HG02759 (cell line): ENCODE measurements at regions not wholly inside any gene's neighbourhood (a gene's known extent, or its start where the extent isn't known, plus 50 kb on each side); places are given as distances from the start of the nearest gene placed in this dataset.

Experiments
- ATAC-seq: cut with Tn5 transposase; IDR thresholded peaks from one replicate; pipeline ENCODE4 v1.9.1; 2021; ENCODE audit warnings: mild to moderate bottlenecking, moderate library complexity; ENCODE audit not compliant: unreplicated experiment

- no peak for ATAC-seq
These were observed 258.8 kb downstream of the PLPP3 start for GRCh38 chr1:56320464-56321149.

- no peak for ATAC-seq
These were observed 261.6 kb downstream of the PLPP3 start for GRCh38 chr1:56317722-56318121.

- ATAC-seq: no peak
These were observed 263.9 kb downstream of the PLPP3 start for GRCh38 chr1:56315293-56315942.

DNA sequence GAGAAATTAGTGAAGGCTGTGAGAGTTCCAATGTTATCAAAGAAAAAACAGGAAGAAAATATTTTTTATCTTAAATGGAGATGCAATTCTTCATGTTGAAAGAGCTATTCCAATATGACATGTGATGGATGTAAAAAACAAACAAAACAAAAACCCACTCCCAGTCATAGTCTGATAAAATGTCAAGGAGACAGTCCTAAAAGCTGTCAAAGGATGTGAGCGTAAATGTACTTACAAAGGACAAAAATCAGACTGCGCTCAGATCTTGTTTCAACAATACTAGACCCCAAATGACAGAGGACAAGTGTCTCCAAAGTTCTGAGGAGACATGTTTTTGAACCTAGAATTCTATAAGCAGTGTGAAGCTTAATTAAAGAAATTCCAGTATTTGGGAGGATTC lies 265.8 kb downstream of the PLPP3 start:
- no peak for ATAC-seq

DNA sequence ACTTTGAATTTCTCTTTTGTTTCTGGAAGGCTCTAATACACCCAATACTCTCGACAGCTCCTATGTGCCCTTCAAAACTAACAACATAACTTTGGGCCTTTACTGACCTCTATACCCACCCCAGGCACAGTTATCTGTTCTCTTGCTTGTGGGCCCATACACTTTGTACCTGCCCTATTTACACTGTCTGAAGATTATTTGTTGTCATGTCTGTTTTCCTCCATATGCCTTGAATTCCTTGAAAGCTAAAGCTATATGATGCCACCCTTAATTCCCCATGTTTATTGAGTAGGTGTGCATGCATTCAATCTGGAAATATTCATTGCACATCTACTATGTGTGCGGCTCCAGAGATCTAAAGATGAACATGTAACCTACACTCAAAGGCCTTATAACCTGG lies 267.6 kb downstream of the PLPP3 start:
- no peak for ATAC-seq

DNA sequence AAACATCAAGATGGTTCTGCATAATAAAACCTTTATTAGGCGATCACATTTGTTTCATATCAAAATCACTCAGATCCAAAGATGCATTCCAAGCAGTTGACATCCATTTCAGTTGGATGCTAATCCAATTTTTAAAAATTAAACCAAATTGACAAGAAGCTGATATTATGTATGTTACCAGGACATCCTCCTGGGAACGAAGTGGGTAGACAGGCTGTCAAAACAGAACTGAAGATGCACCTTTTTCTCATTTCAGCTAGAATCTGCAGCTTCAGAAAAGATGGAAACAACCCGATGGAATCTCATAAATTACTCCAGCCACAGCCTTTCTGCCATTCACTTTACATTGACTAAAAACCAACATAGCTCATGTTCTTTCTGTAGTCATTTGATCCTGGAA lies 268.4 kb downstream of the PLPP3 start:
- no peak for ATAC-seq

- no peak for ATAC-seq
These were observed 270.3 kb downstream of the PLPP3 start for GRCh38 chr1:56309065-56309464.

GRCh38 chr1:56304975-56305374 lies 274.4 kb downstream of the PLPP3 start:
- no peak for ATAC-seq

- no peak for ATAC-seq
These were observed 275.6 kb downstream of the PLPP3 start for GRCh38 chr1:56303805-56304204.

DNA sequence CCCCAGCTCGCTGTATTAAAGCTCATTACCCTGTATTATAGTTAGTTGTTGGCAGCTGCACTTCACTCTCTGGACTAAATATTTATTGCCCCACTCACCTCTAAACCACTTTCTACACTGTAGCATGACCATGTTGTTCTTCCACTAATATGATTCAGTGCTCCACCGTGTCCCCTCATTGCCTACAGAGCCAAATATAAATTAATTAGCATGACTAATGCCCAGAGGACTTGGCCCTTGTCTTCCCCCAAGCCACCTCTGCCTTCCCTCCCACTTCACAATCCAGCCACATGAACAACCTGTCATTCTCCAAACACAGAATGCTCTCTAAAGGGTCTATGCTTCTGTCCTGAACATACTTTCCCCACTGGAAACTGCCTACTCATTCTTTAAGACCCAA lies 276.5 kb downstream of the PLPP3 start:
- no peak for ATAC-seq

- no peak for ATAC-seq
These were observed 277.6 kb downstream of the PLPP3 start for GRCh38 chr1:56301791-56302190.

DNA sequence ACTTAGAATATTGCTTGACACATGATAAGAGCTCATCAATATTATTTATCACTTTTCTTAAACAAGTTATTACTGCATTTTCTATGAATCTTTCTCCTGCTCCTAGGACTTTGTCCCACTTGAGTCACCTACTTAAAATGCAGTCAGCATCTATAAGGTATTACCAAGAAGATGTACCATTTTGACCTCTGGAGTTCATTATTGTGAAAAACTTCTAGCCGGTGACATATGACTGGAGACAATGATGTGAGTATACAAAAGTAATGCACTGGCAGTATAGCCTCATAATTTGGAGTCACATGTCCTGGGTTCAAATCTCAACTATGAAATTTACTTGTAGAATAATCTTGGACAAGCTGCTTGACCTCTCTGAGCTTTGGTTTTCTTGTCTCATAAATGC lies 278.5 kb downstream of the PLPP3 start:
- ATAC-seq: no peak

DNA sequence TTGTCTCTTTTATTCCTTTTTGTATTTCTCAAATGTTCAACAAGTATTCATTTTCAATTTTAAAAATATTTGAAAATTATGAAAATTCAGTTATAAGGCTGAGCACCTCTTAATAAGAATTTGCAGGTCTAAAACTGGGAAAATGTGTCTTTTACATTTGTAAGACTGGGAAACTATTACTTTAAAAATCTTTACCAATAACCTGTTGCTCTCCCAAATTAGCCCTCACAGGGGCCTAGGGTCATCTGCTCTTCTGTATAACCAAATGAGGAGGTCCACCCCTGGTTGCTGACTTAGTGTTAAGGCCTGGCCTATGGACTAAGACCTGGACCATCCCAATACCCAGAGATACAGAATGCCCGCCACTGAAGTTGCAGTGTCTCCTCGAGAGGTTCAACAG lies 280.5 kb downstream of the PLPP3 start:
- no peak for ATAC-seq

DNA sequence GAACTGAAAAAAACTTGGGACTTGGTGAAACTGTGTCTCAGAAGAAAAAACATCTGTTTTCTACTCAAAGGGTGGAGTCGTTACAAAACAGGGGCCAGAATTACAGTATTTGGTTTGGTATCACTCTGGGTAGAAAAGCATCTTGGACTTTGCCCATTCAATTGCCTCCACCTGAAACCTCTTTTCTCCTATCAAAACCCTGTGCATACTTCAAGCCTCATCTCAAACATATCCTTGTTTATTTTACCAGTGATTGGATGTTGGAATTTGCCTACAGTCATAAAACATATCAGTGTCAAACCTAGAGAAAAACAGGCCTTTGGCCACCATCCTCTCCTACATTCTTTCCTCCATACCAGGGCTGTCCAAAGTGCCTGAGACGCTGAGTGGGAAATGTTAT lies 281.5 kb downstream of the PLPP3 start:
- ATAC-seq: no peak

- no peak for ATAC-seq
These were observed 282.2 kb downstream of the PLPP3 start for GRCh38 chr1:56297208-56297607.

DNA sequence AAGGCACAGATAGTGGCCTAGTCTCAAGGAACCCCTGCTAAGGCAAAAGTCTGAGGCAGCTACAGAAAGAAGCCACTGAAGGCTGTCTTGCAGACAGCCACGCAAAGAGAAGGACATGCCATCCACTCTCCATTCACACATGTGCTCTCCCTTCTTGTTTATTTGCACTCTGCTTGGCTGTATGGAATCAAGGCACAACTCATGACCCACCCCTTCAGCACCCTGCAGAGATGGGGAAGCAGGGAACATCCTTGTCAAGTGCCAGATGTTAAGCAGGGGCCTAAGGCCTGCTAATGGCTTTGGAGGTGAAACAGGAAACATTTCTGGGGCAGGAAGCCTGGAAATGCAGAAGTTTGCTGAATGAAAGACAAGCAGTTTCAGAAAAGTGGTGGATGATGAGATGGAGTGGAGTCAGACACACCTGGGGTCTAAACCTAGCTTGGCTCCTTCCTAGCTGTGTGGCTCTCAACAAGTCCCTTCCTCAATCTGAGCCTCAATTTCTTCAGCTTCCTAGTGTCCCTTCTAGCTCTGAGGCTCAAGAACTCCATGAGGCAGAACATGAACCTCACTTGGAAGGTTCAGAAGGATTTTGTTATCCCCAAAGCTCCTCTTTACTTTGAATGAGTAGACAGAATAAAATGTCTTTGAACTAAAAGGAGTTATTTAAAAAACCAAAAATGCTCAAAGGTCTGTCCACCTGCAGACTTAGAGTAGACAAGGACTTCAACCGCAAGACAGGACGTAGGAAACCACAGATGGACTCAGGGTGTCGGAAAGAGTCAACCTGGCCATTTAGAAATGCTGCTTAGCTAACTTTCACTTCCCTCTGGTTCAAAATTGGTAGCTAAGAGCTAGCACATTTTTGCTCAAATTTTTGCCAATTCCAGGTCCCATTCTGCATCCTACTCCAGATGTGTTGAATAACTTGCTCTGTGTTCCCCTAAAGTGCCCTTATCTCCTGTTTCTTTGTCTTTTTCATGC lies 283.1 kb downstream of the PLPP3 start:
- no peak for ATAC-seq

DNA sequence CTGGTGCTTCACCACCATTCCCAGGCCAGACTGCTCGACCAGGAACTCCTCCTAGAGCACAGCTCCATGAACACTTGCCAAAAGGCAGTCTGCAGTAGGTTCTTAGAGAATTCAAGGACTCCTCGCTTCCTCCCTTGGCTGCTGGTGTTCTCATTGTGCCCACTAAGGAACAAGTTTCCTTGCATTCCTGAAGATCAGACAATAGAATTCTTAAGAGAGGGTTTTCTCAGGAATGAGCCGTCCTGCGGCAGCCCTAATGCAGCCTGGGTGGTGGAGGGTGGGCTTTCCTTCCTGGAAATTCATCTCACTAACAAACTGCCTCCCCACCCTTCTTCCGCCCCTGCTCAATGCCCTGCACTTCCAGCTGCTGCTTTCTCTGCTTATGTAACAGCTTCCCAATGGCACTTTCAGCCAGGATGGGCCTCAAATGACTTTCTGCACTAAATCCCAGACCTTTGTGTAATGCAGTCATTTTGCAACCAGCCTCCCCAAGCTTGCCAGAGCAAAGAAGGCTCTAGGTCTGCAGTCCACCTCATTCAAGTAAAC lies 287.9 kb downstream of the PLPP3 start:
- no peak for ATAC-seq

GRCh38 chr1:56289260-56289659 lies 290.1 kb downstream of the PLPP3 start:
- no peak for ATAC-seq

DNA sequence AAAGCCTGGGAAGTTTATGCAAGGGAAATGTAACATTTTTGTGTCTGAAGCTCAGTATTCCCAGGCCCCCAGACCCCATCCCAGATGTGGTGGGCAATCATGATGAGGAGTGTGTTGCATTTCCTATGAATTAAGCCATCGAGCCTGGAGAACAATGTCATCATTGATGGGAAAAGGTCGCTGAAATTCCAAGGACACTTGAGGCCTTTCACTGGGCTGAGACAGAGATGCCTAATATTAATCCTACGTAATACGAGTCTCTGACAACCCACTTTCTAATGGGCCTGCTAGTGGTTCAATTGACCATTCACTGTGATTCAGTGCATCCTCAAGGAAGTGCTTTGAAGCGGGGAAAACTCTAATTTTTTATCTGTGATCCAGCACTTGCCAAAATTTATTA lies 291.6 kb downstream of the PLPP3 start:
- ATAC-seq: no peak

- no peak for ATAC-seq
These were observed 292.4 kb downstream of the PLPP3 start for GRCh38 chr1:56286956-56287355.

- ATAC-seq: no peak
These were observed 292.9 kb downstream of the PLPP3 start for GRCh38 chr1:56286506-56286905.
